ENCODE measurements at regions not wholly inside any gene's neighbourhood (a gene's known extent, or its start where the extent isn't known, plus 50 kb on each side); places are given as distances from the start of the nearest gene placed in this dataset.
A peak's percentile ranks its signal among the peaks of the same experiment; 100 is the strongest.

DNA sequence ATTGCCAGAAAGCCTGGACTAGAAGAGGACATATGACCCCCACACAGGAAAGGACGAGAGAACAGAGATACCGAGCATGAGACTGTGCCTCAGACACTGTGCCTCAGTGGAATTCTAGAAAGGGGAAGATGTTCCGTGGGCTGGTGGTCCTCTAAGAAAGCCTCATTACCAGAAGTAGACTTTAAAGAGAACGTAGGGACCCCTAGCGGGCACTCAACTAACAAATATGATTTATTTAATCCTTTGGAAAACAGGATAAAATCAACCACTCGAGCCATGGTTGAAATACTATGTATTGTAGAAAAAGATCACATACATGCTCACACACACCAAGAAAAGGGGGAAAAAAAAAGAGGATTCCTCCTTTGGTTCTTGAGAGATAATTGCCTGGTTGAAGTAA is 701.2 kb upstream of the SORCS1 start:
- no peaks in the 10 kb centered on the region for H3K27me3 ChIP-seq (ENCODE audit: control insufficient read depth, insufficient read depth, low read length)
- no peaks in the 10 kb centered on the region for H3K4me1 ChIP-seq (ENCODE audit: control insufficient read depth, insufficient read depth, low read length)
- no CpG with 5 or more reads among the region's 6 CpGs for WGBS (ENCODE audit: insufficient coverage, insufficient read length)
- no peak overlapping the region for H3K4me3 ChIP-seq (ENCODE audit: low read length)
- no peak overlapping the region for H3K27ac ChIP-seq (ENCODE audit: low read length)
- no peak for DNase-seq (ENCODE audit: low read depth, low spot score)
- no peaks in the 10 kb centered on the region for H3K9me3 ChIP-seq (ENCODE audit: control insufficient read depth, insufficient read depth, low read length)
- H3K36me3 ChIP-seq (ENCODE audit: control insufficient read depth, insufficient read depth, low read length): no peaks in the 10 kb centered on the region

DNA sequence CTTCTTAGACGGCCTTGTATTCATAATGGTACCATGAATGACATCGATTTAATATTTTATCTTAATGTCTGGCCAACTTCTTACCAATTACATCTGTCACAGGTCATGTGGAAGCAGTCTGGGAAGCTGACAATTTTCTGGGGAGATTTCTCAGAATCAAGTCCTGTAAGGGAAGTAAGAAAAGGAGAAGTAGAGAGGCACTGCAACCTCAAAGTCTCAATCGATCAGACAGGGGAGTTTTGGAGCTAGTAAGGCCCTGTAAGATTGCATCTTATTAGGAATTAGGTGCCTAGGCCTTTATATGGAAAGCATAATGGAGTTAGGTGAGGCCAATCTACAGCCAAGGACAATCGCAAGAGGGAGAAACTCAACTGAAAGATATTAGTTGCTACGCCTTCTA is 694.6 kb upstream of the SORCS1 start:
- Histone ChIP-seq H3K27ac (ENCODE audit: low read length) (no peak overlapping the region), H3K4me3 (ENCODE audit: low read length) (no peak overlapping the region), H3K4me1 (ENCODE audit: control insufficient read depth, insufficient read depth, low read length) (0 out of 2 replicates have a peak, but pooled peaks cover 1% of the 10 kb centered on the region), H3K27me3 (ENCODE audit: control insufficient read depth, insufficient read depth, low read length) (no peaks in the 10 kb centered on the region), H3K36me3 (ENCODE audit: control insufficient read depth, insufficient read depth, low read length) (no peaks in the 10 kb centered on the region), H3K9me3 (ENCODE audit: control insufficient read depth, insufficient read depth, low read length) (no peaks in the 10 kb centered on the region)
- WGBS (ENCODE audit: insufficient coverage, insufficient read length): no CpG with 5 or more reads among the region's 5 CpGs
- no peak for DNase-seq (ENCODE audit: low read depth, low spot score)

DNA sequence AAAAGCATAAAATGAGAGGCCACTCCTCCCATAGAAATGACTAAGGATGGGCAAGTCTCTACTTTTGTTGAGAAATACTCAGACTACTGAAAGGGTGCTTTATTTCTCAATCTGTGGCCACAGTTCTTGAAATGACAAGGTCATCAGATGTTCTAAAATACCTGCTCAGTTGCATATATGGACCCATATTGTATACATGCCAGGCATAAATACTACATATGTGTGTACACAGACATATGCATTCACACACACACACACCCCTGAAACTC is 691.5 kb upstream of the SORCS1 start:
- 0 out of 2 replicates have a peak, but pooled peaks cover 1% of the 10 kb centered on the region for H3K4me1 ChIP-seq (ENCODE audit: control insufficient read depth, insufficient read depth, low read length)
- H3K9me3 ChIP-seq (ENCODE audit: control insufficient read depth, insufficient read depth, low read length): no peaks in the 10 kb centered on the region
- H3K4me3 ChIP-seq (ENCODE audit: low read length): no peak overlapping the region
- DNase-seq (ENCODE audit: low read depth, low spot score): no peak
- no peak overlapping the region for H3K27ac ChIP-seq (ENCODE audit: low read length)
- no peaks in the 10 kb centered on the region for H3K27me3 ChIP-seq (ENCODE audit: control insufficient read depth, insufficient read depth, low read length)
- no peaks in the 10 kb centered on the region for H3K36me3 ChIP-seq (ENCODE audit: control insufficient read depth, insufficient read depth, low read length)

DNA sequence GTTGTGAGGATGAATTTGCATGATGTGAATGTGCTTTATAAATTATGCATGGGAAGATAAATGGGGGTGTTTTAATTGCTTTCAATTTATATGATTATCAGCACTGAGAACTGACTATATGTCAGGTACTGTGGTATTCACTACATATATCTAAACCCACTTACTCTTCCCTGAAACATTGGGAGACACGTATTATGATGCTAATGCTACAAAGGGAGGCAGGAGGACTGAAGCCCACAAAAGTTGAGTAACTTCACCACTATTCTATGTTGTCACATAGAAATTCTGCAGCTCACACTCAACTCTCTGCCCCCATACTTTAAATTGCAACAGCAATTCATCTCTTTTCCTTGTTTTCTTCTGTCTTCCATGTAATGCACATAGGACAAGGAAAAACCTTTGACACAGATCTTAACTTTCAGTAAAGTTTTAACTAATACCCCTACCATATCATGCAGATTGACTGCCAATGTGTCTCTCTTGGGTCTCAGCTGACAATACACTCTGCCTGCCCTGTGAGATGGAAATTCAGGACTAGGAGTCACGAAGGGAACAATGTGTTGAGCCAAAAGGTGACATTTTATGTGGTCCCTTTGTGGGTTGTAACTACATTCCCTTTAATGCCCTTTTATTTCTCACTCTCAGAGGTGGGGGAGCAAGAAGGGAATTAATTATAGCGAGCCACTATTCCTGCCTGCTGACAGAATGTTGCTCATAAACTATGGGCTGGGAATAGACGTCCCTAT is 691.0 kb upstream of the SORCS1 start:
- H3K27ac ChIP-seq (ENCODE audit: low read length): no peak overlapping the region
- no peaks in the 10 kb centered on the region for H3K9me3 ChIP-seq (ENCODE audit: control insufficient read depth, insufficient read depth, low read length)
- DNase-seq (ENCODE audit: low read depth, low spot score): no peak
- WGBS (ENCODE audit: insufficient coverage, insufficient read length): no CpG with 5 or more reads among the region's 4 CpGs
- 0 out of 2 replicates have a peak, but pooled peaks cover 1% of the 10 kb centered on the region for H3K4me1 ChIP-seq (ENCODE audit: control insufficient read depth, insufficient read depth, low read length)
- no peaks in the 10 kb centered on the region for H3K36me3 ChIP-seq (ENCODE audit: control insufficient read depth, insufficient read depth, low read length)
- H3K4me3 ChIP-seq (ENCODE audit: low read length): no peak overlapping the region
- H3K27me3 ChIP-seq (ENCODE audit: control insufficient read depth, insufficient read depth, low read length): no peaks in the 10 kb centered on the region

DNA sequence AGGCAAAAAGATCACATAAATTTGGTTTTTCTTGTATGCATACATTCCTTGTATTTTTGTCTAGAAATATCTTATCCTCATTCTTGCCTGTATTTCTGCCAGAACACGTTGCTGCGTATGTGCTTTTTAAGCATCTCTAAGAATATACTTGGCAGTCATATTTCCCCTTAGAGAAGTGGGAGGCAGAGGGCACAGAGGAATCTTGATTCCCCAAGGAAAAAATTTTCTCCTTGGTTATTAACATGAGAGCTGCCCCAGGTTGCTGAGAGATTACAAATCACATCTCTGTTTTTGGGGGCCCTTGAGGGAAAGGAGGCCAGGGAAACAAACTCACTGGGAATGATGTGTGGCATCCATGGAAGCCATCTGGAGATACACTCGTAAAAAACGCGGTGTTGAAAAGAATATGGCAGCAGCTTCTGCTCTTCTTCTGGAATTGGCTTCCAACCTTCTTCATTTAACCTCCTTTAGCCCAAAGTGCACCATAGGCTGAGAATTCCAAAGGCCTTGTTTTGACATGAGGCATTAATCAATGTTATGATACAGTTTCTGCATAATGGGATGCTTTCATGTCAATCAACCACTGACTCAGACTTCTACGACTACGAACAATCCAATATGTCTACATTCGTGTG is 684.3 kb upstream of the SORCS1 start:
- no peak overlapping the region for H3K4me3 ChIP-seq (ENCODE audit: low read length)
- no CpG with 5 or more reads among the region's 8 CpGs for WGBS (ENCODE audit: insufficient coverage, insufficient read length)
- no peaks in the 10 kb centered on the region for H3K27me3 ChIP-seq (ENCODE audit: control insufficient read depth, insufficient read depth, low read length)
- no peaks in the 10 kb centered on the region for H3K9me3 ChIP-seq (ENCODE audit: control insufficient read depth, insufficient read depth, low read length)
- H3K36me3 ChIP-seq (ENCODE audit: control insufficient read depth, insufficient read depth, low read length): no peaks in the 10 kb centered on the region
- no peaks in the 10 kb centered on the region for H3K4me1 ChIP-seq (ENCODE audit: control insufficient read depth, insufficient read depth, low read length)
- DNase-seq (ENCODE audit: low read depth, low spot score): no peak
- H3K27ac ChIP-seq (ENCODE audit: low read length): no peak overlapping the region

DNA sequence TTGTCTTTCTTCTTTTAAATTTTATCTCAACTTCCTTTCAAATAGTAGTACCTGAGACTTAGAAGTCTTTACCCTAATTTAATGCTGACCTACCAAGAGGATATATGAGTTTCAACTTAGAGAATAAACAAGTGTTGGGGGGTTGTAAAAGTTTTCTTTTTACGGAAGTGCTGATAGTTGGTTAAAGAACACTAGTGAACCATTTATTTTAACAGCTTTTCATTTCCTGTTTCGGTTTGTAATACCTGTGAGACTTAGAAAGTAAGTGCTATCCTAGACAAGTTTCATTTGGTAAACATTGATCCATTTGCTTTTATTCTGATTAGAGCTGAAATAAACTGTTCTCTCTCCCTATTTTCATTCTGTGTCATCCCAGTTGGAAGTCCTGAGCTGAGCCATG is 683.1 kb upstream of the SORCS1 start:
- Histone ChIP-seq H3K27me3 (ENCODE audit: control insufficient read depth, insufficient read depth, low read length) (no peaks in the 10 kb centered on the region), H3K27ac (ENCODE audit: low read length) (no peak overlapping the region), H3K9me3 (ENCODE audit: control insufficient read depth, insufficient read depth, low read length) (no peaks in the 10 kb centered on the region), H3K4me3 (ENCODE audit: low read length) (no peak overlapping the region), H3K4me1 (ENCODE audit: control insufficient read depth, insufficient read depth, low read length) (no peaks in the 10 kb centered on the region), H3K36me3 (ENCODE audit: control insufficient read depth, insufficient read depth, low read length) (no peaks in the 10 kb centered on the region)
- no CpG with 5 or more reads among the region's 2 CpGs for WGBS (ENCODE audit: insufficient coverage, insufficient read length)
- DNase-seq (ENCODE audit: low read depth, low spot score): no peak

DNA sequence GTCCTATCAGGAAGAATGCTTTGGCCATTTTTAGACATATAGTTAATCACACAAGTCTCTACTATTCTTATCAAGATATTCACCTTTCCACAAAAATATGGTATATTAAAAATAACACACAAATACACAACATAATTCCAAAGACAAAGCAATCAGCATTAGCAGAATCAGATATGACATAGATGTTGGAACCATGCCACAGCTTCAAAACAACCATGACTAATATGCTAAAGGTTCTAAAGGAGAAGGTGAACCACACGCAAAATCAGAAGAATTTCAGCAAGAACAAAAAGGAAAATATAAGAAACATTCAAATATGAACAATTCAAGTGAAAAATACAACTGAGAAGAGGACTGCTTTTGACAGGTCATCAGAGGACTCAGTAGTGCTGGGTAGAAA is 670.2 kb upstream of the SORCS1 start:
- Histone ChIP-seq H3K27me3 (ENCODE audit: control insufficient read depth, insufficient read depth, low read length) (no peaks in the 10 kb centered on the region), H3K4me1 (ENCODE audit: control insufficient read depth, insufficient read depth, low read length) (no peaks in the 10 kb centered on the region), H3K36me3 (ENCODE audit: control insufficient read depth, insufficient read depth, low read length) (no peaks in the 10 kb centered on the region), H3K27ac (ENCODE audit: low read length) (no peak overlapping the region), H3K4me3 (ENCODE audit: low read length) (no peak overlapping the region), H3K9me3 (ENCODE audit: control insufficient read depth, insufficient read depth, low read length) (no peaks in the 10 kb centered on the region)
- DNase-seq (ENCODE audit: low read depth, low spot score): no peak
- WGBS (ENCODE audit: insufficient coverage, insufficient read length): no CpG with 5 or more reads among the region's 1 CpG

DNA sequence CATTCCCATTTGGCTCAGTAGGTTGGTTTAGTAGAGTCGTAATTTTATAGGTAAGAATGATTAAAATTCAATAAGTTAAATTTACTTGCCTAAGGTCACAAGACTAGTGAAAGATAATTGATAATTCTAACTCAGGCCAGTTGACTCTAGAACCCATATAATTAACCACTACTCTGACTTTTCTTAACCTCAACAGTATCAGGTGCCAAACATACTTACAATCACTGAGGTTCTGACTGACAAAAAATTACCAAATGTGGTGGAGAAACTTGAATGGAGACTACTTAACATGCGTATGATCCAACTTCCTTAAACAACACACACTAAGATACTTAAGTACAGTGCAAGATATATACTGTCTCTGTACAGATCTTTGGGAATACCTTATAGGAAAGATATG is 667.3 kb upstream of the SORCS1 start:
- Histone ChIP-seq H3K27ac (ENCODE audit: low read length) (no peak overlapping the region), H3K27me3 (ENCODE audit: control insufficient read depth, insufficient read depth, low read length) (no peaks in the 10 kb centered on the region), H3K4me1 (ENCODE audit: control insufficient read depth, insufficient read depth, low read length) (no peaks in the 10 kb centered on the region), H3K4me3 (ENCODE audit: low read length) (no peak overlapping the region), H3K9me3 (ENCODE audit: control insufficient read depth, insufficient read depth, low read length) (no peaks in the 10 kb centered on the region), H3K36me3 (ENCODE audit: control insufficient read depth, insufficient read depth, low read length) (no peaks in the 10 kb centered on the region)
- no peak for DNase-seq (ENCODE audit: low read depth, low spot score)
- no CpG with 5 or more reads among the region's 2 CpGs for WGBS (ENCODE audit: insufficient coverage, insufficient read length)

DNA sequence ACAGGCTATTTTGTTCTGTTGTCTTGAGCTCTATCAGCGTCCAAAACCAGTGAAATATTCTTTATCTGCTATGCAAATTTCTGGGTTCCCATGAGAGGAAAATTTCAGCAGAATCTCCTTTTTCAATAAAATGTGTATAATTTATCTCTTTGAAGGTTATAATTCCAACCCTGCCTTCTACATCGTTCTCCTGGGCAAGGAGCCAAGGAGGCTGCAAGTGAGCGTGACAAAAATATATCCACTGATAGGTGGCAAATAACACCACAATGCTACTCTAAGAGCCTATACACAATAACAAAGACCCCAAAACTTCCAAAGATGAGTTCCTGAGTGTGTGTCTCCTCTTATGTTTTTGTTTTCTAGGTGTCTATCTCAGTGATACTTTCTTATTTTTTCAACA is 664.7 kb upstream of the SORCS1 start:
- H3K27me3 ChIP-seq (ENCODE audit: control insufficient read depth, insufficient read depth, low read length): no peaks in the 10 kb centered on the region
- DNase-seq (ENCODE audit: low read depth, low spot score): no peak
- H3K36me3 ChIP-seq (ENCODE audit: control insufficient read depth, insufficient read depth, low read length): no peaks in the 10 kb centered on the region
- no peaks in the 10 kb centered on the region for H3K9me3 ChIP-seq (ENCODE audit: control insufficient read depth, insufficient read depth, low read length)
- WGBS (ENCODE audit: insufficient coverage, insufficient read length): no CpG with 5 or more reads among the region's 3 CpGs
- H3K4me3 ChIP-seq (ENCODE audit: low read length): no peak overlapping the region
- H3K27ac ChIP-seq (ENCODE audit: low read length): no peak overlapping the region
- H3K4me1 ChIP-seq (ENCODE audit: control insufficient read depth, insufficient read depth, low read length): no peaks in the 10 kb centered on the region

DNA sequence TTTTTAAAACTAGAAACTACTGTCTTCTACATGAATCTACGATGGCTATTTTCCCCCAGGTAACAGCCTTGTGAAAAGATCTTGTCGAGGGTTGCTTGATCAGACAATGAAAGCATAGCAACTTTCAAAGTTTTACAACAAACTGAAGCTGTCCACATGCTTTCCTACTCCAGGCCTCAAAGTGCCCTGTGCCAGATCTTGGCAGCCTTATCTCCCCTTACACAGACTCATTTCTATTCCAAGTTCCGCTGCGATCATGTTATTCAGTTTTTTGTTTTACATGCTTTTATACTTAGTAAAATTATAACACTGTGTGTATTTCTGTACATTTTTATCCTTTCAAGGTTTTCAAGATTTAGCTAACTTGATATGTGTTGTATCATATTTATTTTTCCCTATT is 661.7 kb upstream of the SORCS1 start:
- WGBS (ENCODE audit: insufficient coverage, insufficient read length): no CpG with 5 or more reads among the region's 4 CpGs
- H3K9me3 ChIP-seq (ENCODE audit: control insufficient read depth, insufficient read depth, low read length): no peaks in the 10 kb centered on the region
- no peaks in the 10 kb centered on the region for H3K36me3 ChIP-seq (ENCODE audit: control insufficient read depth, insufficient read depth, low read length)
- H3K27me3 ChIP-seq (ENCODE audit: control insufficient read depth, insufficient read depth, low read length): no peaks in the 10 kb centered on the region
- H3K4me1 ChIP-seq (ENCODE audit: control insufficient read depth, insufficient read depth, low read length): no peaks in the 10 kb centered on the region
- no peak for DNase-seq (ENCODE audit: low read depth, low spot score)
- no peak overlapping the region for H3K27ac ChIP-seq (ENCODE audit: low read length)
- H3K4me3 ChIP-seq (ENCODE audit: low read length): no peak overlapping the region

DNA sequence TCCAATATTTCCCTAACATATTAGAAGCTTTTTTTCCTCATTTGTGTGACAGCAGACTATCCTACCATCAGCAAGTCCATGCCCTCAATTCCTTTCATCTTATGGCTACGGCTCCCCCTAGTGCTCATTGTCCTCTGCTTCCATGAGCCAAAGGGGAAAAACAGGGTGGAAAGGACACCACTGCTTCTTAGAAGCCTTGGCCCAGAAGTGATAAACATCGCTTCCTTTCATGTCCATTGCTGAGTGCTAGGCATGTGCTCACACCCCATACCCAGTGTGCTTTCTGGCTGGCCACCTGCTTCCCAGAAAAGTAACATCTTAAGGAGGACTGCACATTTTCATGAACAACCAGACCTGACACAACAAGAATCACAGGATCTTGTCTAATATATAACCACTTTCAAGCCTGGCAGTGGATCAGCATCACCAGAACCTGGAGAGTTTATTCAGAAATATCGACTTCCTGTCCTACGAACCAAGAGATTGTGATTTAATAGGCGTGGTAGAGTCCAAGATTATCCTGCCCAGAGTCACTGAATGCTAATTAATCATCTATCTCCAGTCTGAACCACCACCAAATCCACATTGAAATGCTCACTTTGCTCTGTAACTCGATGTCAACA is 650.5 kb upstream of the SORCS1 start:
- Histone ChIP-seq H3K27me3 (ENCODE audit: control insufficient read depth, insufficient read depth, low read length) (no peaks in the 10 kb centered on the region), H3K4me3 (ENCODE audit: low read length) (no peak overlapping the region), H3K9me3 (ENCODE audit: control insufficient read depth, insufficient read depth, low read length) (no peaks in the 10 kb centered on the region), H3K36me3 (ENCODE audit: control insufficient read depth, insufficient read depth, low read length) (no peaks in the 10 kb centered on the region), H3K27ac (ENCODE audit: low read length) (no peak overlapping the region), H3K4me1 (ENCODE audit: control insufficient read depth, insufficient read depth, low read length) (no peaks in the 10 kb centered on the region)
- DNase-seq (ENCODE audit: low read depth, low spot score): peak; percentile 33
- no CpG with 5 or more reads among the region's 6 CpGs for whole genome bisulfite sequencing (ENCODE audit: insufficient coverage, insufficient read length)
